ENCODE measurements at regions not wholly inside any gene's neighbourhood (a gene's known extent, or its start where the extent isn't known, plus 50 kb on each side); places are given as distances from the start of the nearest gene placed in this dataset.
"Not testable (repeated sequence)": the region's sequence is repeated elsewhere in the genome, so short reads cannot be mapped to it uniquely, and the experiment has no call there.

GRCh38 chr16:29212084-29213027 is 194.2 kb downstream of the NPIPB11 start:
- H2AFZ ChIP-seq (ENCODE audit: low read length); H4K20me1 ChIP-seq (ENCODE audit: insufficient read depth, low read length); H3K27ac ChIP-seq (ENCODE audit: extremely low read length, insufficient read depth, low read length); FAIRE-seq; H3K36me3 ChIP-seq (replicated peaks in 1 of 2; ENCODE audit: control insufficient read depth in 1 of 2, insufficient read depth in 2 of 2, low read length in 2 of 2); POLR2A ChIA-PET; H3K9ac ChIP-seq (ENCODE audit: insufficient read depth, low read depth, low read length); CTCF ChIA-PET (ENCODE audit: low intra/inter-chr PET ratio, low total read pairs); intact Hi-C loops (cut with micrococcal nuclease; ENCODE audit: unreplicated experiment); H3K4me3 ChIP-seq (replicated peaks in 1 of 3; ENCODE audit: insufficient read depth in 1 of 3, low read depth in 2 of 3, low read length in 3 of 3); DNase-seq (ENCODE audit: low spot score); BruUV-seq (replicated peaks); H3K9me3 ChIP-seq (ENCODE audit: low read length); H3K79me2 ChIP-seq (ENCODE audit: insufficient read depth, low read length); H3K4me2 ChIP-seq (ENCODE audit: low read depth, low read length): not testable (repeated sequence)
- 37% methylated on average over 21 of the region's 21 CpGs for WGBS (ENCODE audit: low lambda C conversion rate)
- peaks cover 0 to 13% of the 10 kb centered on the region in 2 experiments; a peak in 3 of 5 replicates for H3K27me3 ChIP-seq (ENCODE audit: control insufficient read depth in 1 of 2, insufficient read depth in 2 of 2, low read length in 2 of 2)
- ATAC-seq: peak; percentile 50
- H3K4me1 ChIP-seq (ENCODE audit: insufficient read depth, low read length): peaks cover 18% of the 10 kb centered on the region
- peak; percentile 85 for TF ChIP-seq BCL6 (CRISPR knock-in tag; IDR thresholded peaks at IDR 0.05)
- 0 out of 2 replicates have a peak, but pooled peaks have one; percentile 16 for TF ChIP-seq RARA (CRISPR knock-in tag; IDR thresholded peaks at IDR 0.05)
- peak; percentile 89 for TF ChIP-seq ZSCAN25 (CRISPR knock-in tag; IDR thresholded peaks at IDR 0.05)
- in situ Hi-C loops (cut with HindIII; ENCODE audit: extremely low pct_ligation_motif_present, low pct_unique_long_range_greater_than_20kb): loop anchor here (25.0 kb wide), 1 partner anchor 100 kb away; no protein-coding TSS in a partner anchor

- H3K27me3 ChIP-seq (ENCODE audit: control insufficient read depth in 1 of 2, insufficient read depth in 2 of 2, low read length in 2 of 2): peaks cover 0 to 13% of the 10 kb centered on the region in 2 experiments; a peak in 3 of 5 replicates
- peaks cover 18% of the 10 kb centered on the region for H3K4me1 ChIP-seq (ENCODE audit: insufficient read depth, low read length)
- H2AFZ ChIP-seq (ENCODE audit: low read length); CTCF ChIA-PET (ENCODE audit: low intra/inter-chr PET ratio, low total read pairs); DNase-seq (ENCODE audit: low spot score); BruUV-seq (replicated peaks); ATAC-seq; H4K20me1 ChIP-seq (ENCODE audit: insufficient read depth, low read length); H3K79me2 ChIP-seq (ENCODE audit: insufficient read depth, low read length); H3K36me3 ChIP-seq (replicated peaks in 1 of 2; ENCODE audit: control insufficient read depth in 1 of 2, insufficient read depth in 2 of 2, low read length in 2 of 2); H3K9me3 ChIP-seq (ENCODE audit: low read length); POLR2A ChIA-PET; H3K4me2 ChIP-seq (ENCODE audit: low read depth, low read length); H3K4me3 ChIP-seq (replicated peaks in 1 of 3; ENCODE audit: insufficient read depth in 1 of 3, low read depth in 2 of 3, low read length in 3 of 3); H3K9ac ChIP-seq (ENCODE audit: insufficient read depth, low read depth, low read length); intact Hi-C loops (cut with micrococcal nuclease; ENCODE audit: unreplicated experiment); FAIRE-seq; H3K27ac ChIP-seq (ENCODE audit: extremely low read length, insufficient read depth, low read length): not testable (repeated sequence)
- in situ Hi-C loops (cut with HindIII; ENCODE audit: extremely low pct_ligation_motif_present, low pct_unique_long_range_greater_than_20kb): loop anchor here (25.0 kb wide), 1 partner anchor 99 kb away; no protein-coding TSS in a partner anchor
- 0 out of 2 replicates have a peak, but pooled peaks have one; percentile 26 for TF ChIP-seq ZNF121 (CRISPR knock-in tag; IDR thresholded peaks at IDR 0.05)
- 81% methylated on average over 12 of the region's 12 CpGs for WGBS (ENCODE audit: low lambda C conversion rate)
Measured at GRCh38 chr16:29211456-29211855, 195.1 kb downstream of the NPIPB11 start.

GRCh38 chr16:29210299-29211150 is 196.0 kb downstream of the NPIPB11 start:
- intact Hi-C loops (cut with micrococcal nuclease; ENCODE audit: unreplicated experiment); CTCF ChIA-PET (ENCODE audit: low intra/inter-chr PET ratio, low total read pairs); BruUV-seq (replicated peaks); H3K27ac ChIP-seq (ENCODE audit: extremely low read length, insufficient read depth, low read length); FAIRE-seq; H3K4me2 ChIP-seq (ENCODE audit: low read depth, low read length); DNase-seq (ENCODE audit: low spot score); H3K79me2 ChIP-seq (ENCODE audit: insufficient read depth, low read length); ATAC-seq; H3K9me3 ChIP-seq (ENCODE audit: low read length); H3K36me3 ChIP-seq (replicated peaks in 1 of 2; ENCODE audit: control insufficient read depth in 1 of 2, insufficient read depth in 2 of 2, low read length in 2 of 2); H2AFZ ChIP-seq (ENCODE audit: low read length); H3K9ac ChIP-seq (ENCODE audit: insufficient read depth, low read depth, low read length); H4K20me1 ChIP-seq (ENCODE audit: insufficient read depth, low read length); H3K4me3 ChIP-seq (replicated peaks in 1 of 3; ENCODE audit: insufficient read depth in 1 of 3, low read depth in 2 of 3, low read length in 3 of 3); POLR2A ChIA-PET: not testable (repeated sequence)
- 47% methylated on average over 21 of the region's 25 CpGs for WGBS (ENCODE audit: low lambda C conversion rate)
- peaks cover 18% of the 10 kb centered on the region for H3K4me1 ChIP-seq (ENCODE audit: insufficient read depth, low read length)
- in situ Hi-C loops (cut with HindIII; ENCODE audit: extremely low pct_ligation_motif_present, low pct_unique_long_range_greater_than_20kb): loop anchor here (25.0 kb wide), 1 partner anchor 98 kb away; no protein-coding TSS in a partner anchor
- peaks cover 0 to 13% of the 10 kb centered on the region in 2 experiments; a peak in 3 of 5 replicates for H3K27me3 ChIP-seq (ENCODE audit: control insufficient read depth in 1 of 2, insufficient read depth in 2 of 2, low read length in 2 of 2)

Data from HepG2 (cell line).